SK-N-SH (cell line): ENCODE measurements at regions not wholly inside any gene's neighbourhood (a gene's known extent, or its start where the extent isn't known, plus 50 kb on each side); places are given as distances from the start of the nearest gene placed in this dataset.
A peak's percentile ranks its signal among the peaks of the same experiment; 100 is the strongest.

Experiments
- CTCF ChIA-PET: fragments of 300-600, 350-600 bp; formaldehyde crosslinking; extraction: SDS; loops from one replicate; lab custom pipeline; 2021; lab: Yijun Ruan, JAX
- POLR2A ChIA-PET: fragments of 350-600 bp; sonication (Branson Sonifier 250); formaldehyde crosslinking; extraction: SDS; loops from one replicate; lab custom pipeline; 2020; ENCODE audit warnings: antibody characterized with exemption, inconsistent platforms; lab: Yijun Ruan, JAX
- DNase-seq: peaks from one replicate; pipeline ENCODE4 v3.0.0; 2012
- H2AFZ ChIP-seq: fragments of 200-600 bp; sonication (generic); 2 replicates; pipeline ENCODE4 v1.8.1; 2016; ENCODE audit warnings: antibody characterized with exemption, mild to moderate bottlenecking, low read depth
- H3F3A ChIP-seq: fragments of 200-600 bp; sonication (generic); replicated peaks from 2 replicates; pipeline ENCODE3; 2016; ENCODE audit warnings: antibody characterized with exemption, mild to moderate bottlenecking; ENCODE audit not compliant: insufficient read depth
- H3K27ac ChIP-seq, 2 experiments: fragments of 200-500 bp in 1 of 2; fragments of 200-600 bp in 1 of 2; sonication (Bioruptor generic) in 1 of 2; sonication (generic), shearing (Covaris generic) in 1 of 2; 2 replicates each; pipeline versions ENCODE4 v1.5.1 to v1.6.1; 2014 to 2016; ENCODE audit warnings: low read depth in 2 of 2, inconsistent platforms in 1 of 2, low read length in 1 of 2, mild to moderate bottlenecking in 1 of 2, mixed read lengths in 1 of 2
- H3K27me3 ChIP-seq: fragments of 200-600 bp; sonication (generic), shearing (Covaris generic); 2 replicates; pipeline ENCODE4 v1.6.1; 2016; ENCODE audit warnings: mixed run types; ENCODE audit not compliant: insufficient read depth
- H3K36me3 ChIP-seq, 2 experiments: fragments of 200-500 bp in 1 of 2; fragments of 200-600 bp in 1 of 2; sonication (Bioruptor generic) in 1 of 2; sonication (generic) in 1 of 2; replicated peaks in 1 of 2; 2 replicates each; pipeline versions ENCODE3 to v1.5.1; 2014 to 2016; ENCODE audit warnings: low read length in 1 of 2, mild to moderate bottlenecking in 1 of 2; ENCODE audit not compliant: insufficient read depth in 2 of 2, control insufficient read depth in 1 of 2
- H3K4me1 ChIP-seq, 2 experiments: fragments of 200-500 bp in 1 of 2; fragments of 200-600 bp in 1 of 2; sonication (Bioruptor generic) in 1 of 2; sonication (generic), shearing (Covaris generic) in 1 of 2; 2 replicates each; pipeline versions ENCODE4 v1.5.1 to v1.6.1; 2014 to 2016; ENCODE audit warnings: low read depth in 1 of 2, low read length in 1 of 2, mixed run types in 1 of 2; ENCODE audit not compliant: insufficient read depth in 2 of 2, control insufficient read depth in 1 of 2
- H3K4me2 ChIP-seq: fragments of 200-600 bp; sonication (generic), shearing (Covaris generic); 2 replicates; pipeline ENCODE4 v1.6.1; 2017; ENCODE audit warnings: mixed run types
- H3K4me3 ChIP-seq, 2 experiments: fragments of 200-500 bp in 1 of 2; fragments of 200-600 bp in 1 of 2; sonication (Bioruptor generic) in 1 of 2; sonication (generic), shearing (Covaris generic) in 1 of 2; 2 replicates each; pipeline versions ENCODE4 v1.5.1 to v1.8.1; 2014 to 2016; ENCODE audit warnings: low read depth in 2 of 2, inconsistent platforms in 1 of 2, low read length in 1 of 2, mild to moderate bottlenecking in 1 of 2, mixed read lengths in 1 of 2, moderate library complexity in 1 of 2
- H3K79me2 ChIP-seq: fragments of 200-600 bp; sonication (generic); 2 replicates; pipeline ENCODE4 v1.8.1; 2017; ENCODE audit warnings: mild to moderate bottlenecking; ENCODE audit not compliant: insufficient read depth
- H3K9ac ChIP-seq: fragments of 200-600 bp; sonication (generic); 2 replicates; pipeline ENCODE4 v1.6.1; 2017; ENCODE audit warnings: mixed run types
- H3K9me2 ChIP-seq: fragments of 200-600 bp; sonication (generic); 2 replicates; pipeline ENCODE4 v1.6.1; 2017; ENCODE audit warnings: mixed run types
- H3K9me3 ChIP-seq: fragments of 200-600 bp; sonication (generic); 2 replicates; pipeline ENCODE4 v1.6.1; 2017; ENCODE audit warnings: mixed run types, mild to moderate bottlenecking, moderate library complexity
- H4K20me1 ChIP-seq: fragments of 200-600 bp; sonication (generic); 2 replicates; pipeline ENCODE4 v1.6.1; 2017; ENCODE audit warnings: mild to moderate bottlenecking, mixed run types; ENCODE audit not compliant: insufficient read depth
- CHD2 ChIP-seq: fragments of 150-350 bp; IDR thresholded peaks from 2 replicates; pipeline ENCODE4 v1.6.1; 2018; ENCODE audit warnings: low read length; ENCODE audit not compliant: partially characterized antibody
- ELF1 ChIP-seq: IDR thresholded peaks from 2 replicates; pipeline ENCODE4 v1.4.0; 2012
- EP300 ChIP-seq, 2 experiments: IDR thresholded peaks; 2 replicates each; pipeline versions ENCODE4 v1.4.0 to v1.6.1; 2012; ENCODE audit warnings: borderline replicate concordance in 1 of 2, low read depth in 1 of 2, low read length in 1 of 2
- FOXM1 ChIP-seq: IDR thresholded peaks from 2 replicates; pipeline ENCODE4 v1.4.0; 2012; ENCODE audit warnings: low read depth, mild to moderate bottlenecking
- JUND ChIP-seq: IDR thresholded peaks from 2 replicates; pipeline ENCODE4 v1.4.0; 2012
- MEF2A ChIP-seq: IDR thresholded peaks from 2 replicates; pipeline ENCODE4 v1.4.0; 2012; ENCODE audit warnings: low read depth, borderline replicate concordance
- MXI1 ChIP-seq: IDR thresholded peaks from 2 replicates; pipeline ENCODE4 v1.6.1; 2012; ENCODE audit warnings: mild to moderate bottlenecking, low read depth, low read length, improper control_type of control experiment
- RFX5 ChIP-seq: IDR thresholded peaks from 2 replicates; pipeline ENCODE4 v1.6.1; 2012; ENCODE audit warnings: mild to moderate bottlenecking, improper control_type of control experiment, low read length
- RXRA ChIP-seq: IDR thresholded peaks from 2 replicates; pipeline ENCODE4 v1.4.0; 2012; ENCODE audit warnings: low read depth, mild to moderate bottlenecking, borderline replicate concordance
- WGBS: methylation state at CpG from one replicate; pipeline ENCODE4 v1.1.6; 2017; ENCODE audit warnings: low lambda C conversion rate; 5-methylcytosine and 5-hydroxymethylcytosine counted together
- TF ChIP-seq, protein P1 (sequence below): IDR thresholded peaks from 2 replicates; pipeline ENCODE4 v1.4.0; 2012; ENCODE audit warnings: low read depth, borderline replicate concordance
- TF ChIP-seq, protein P2 (sequence below): fragments of 200-600 bp; sonication (generic); IDR thresholded peaks from 2 replicates; pipeline ENCODE4 v1.6.1; 2017; ENCODE audit warnings: antibody characterized with exemption, mild to moderate bottlenecking, moderate library complexity
- TF ChIP-seq, protein P3 (sequence below): IDR thresholded peaks from 2 replicates; pipeline ENCODE4 v1.6.1; 2012; ENCODE audit warnings: mild to moderate bottlenecking, low read depth, low read length, moderate library complexity

DNA sequence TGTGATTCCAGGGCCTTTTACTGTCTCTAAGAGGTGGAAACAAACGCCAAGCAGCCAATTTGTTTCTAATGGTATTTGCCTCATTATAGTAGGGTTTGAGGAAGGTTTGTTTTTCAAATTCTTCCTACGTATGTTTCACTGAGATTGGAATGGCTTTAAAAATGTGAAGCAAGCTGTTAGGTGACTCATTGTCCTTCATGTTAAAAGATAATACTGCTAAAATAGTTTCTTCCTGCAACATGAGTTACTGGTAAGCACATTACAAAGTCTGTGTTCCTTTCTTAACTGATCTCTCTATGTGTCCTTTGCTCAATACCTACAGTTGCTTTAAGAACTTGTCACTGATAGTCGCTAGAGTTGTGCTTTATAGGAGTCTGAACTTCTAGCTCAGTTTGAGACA is 1183.9 kb downstream of the RPA4 start:
- peak overlapping the region; percentile 52 for H2AFZ ChIP-seq
- H3K79me2 ChIP-seq = no peaks in the 10 kb centered on the region
- no peaks in the 10 kb centered on the region for H3K9me2 ChIP-seq
- CTCF ChIA-PET = no interaction called here
- H3K27ac ChIP-seq = no peak overlapping the region
- no peaks in the 10 kb centered on the region for H3F3A ChIP-seq
- H3K9ac ChIP-seq = no peak overlapping the region
- no peaks in the 10 kb centered on the region for H3K9me3 ChIP-seq
- POLR2A ChIA-PET = no interaction called here
- no peak overlapping the region for H3K4me3 ChIP-seq
- no peak for DNase-seq
- no peaks in the 10 kb centered on the region for H3K36me3 ChIP-seq
- no peaks in the 10 kb centered on the region for H3K4me1 ChIP-seq
- H4K20me1 ChIP-seq = no peaks in the 10 kb centered on the region
- no peaks in the 10 kb centered on the region for H3K27me3 ChIP-seq
- no peak overlapping the region for H3K4me2 ChIP-seq
- TF ChIP-seq JUND (no peak), ELF1 (no peak), EP300 (IDR thresholded peaks at IDR 0.05; ENCODE audit: borderline replicate concordance in 1 of 2, low read depth in 1 of 2, low read length in 1 of 2) (no peak)
- WGBS = 13% methylated on average over 3 of the region's 3 CpGs

DNA sequence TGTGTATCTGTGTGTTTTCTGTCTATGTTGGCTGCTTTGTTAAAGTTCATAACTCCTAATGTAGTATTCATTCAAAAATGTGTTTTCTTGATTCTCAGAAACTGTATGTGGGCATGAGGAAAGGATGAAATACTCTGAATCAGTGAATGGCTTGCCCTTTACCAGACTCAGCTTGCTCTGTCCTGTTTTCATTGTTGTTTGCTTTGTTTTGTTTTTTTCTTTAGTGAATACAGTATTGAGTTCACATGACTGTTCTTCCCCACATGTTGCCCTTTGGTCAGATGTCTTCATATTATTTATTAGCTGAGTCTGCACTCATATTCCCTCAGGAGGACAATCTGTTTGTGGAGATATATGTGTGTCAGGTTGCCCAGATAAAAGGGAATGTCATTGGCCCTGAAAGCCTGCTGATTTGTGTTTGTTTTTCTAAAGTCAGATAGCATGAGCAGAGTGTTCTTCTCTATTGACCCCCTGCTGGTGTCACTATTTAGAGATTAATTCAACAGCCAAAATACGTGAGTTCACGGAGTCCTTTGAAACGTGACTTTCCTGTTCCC is 1184.4 kb downstream of the RPA4 start:
- no peak for DNase-seq
- H3K4me1 ChIP-seq = no peaks in the 10 kb centered on the region
- no peak overlapping the region for H3K27ac ChIP-seq
- CTCF ChIA-PET = no interaction called here
- no peak overlapping the region for H3K9ac ChIP-seq
- H3K4me3 ChIP-seq = no peak overlapping the region
- no peaks in the 10 kb centered on the region for H3K9me3 ChIP-seq
- H4K20me1 ChIP-seq = no peaks in the 10 kb centered on the region
- H2AFZ ChIP-seq = peak overlapping the region; percentile 52; the same call in 1 of the 2 replicates
- no peaks in the 10 kb centered on the region for H3K36me3 ChIP-seq
- H3K27me3 ChIP-seq = no peaks in the 10 kb centered on the region
- H3K79me2 ChIP-seq = no peaks in the 10 kb centered on the region
- H3F3A ChIP-seq = no peaks in the 10 kb centered on the region
- 36% methylated on average over 3 of the region's 3 CpGs for WGBS
- no peak for TF ChIP-seq EP300 (IDR thresholded peaks at IDR 0.05; ENCODE audit: borderline replicate concordance in 1 of 2, low read depth in 1 of 2, low read length in 1 of 2)
- POLR2A ChIA-PET = no interaction called here
- no peaks in the 10 kb centered on the region for H3K9me2 ChIP-seq
- no peak overlapping the region for H3K4me2 ChIP-seq

DNA sequence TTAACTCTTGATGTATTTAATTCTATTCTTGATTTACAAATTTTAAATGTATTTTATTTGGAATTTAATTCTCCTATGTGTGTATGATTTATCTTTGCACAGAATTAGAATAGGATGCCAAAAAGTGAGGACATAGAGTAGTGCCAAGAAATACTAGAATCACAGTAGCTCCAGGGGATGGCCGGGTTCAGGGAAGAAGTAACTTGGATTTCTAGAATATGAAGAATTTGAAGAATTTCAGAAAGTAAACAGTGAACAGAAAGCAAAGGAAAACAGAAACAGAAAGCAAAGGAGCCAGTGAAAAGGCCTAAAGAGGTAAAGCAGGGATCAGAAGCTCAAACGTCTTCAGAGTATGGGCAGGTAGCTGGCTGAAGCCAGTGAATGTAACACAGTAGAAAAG is 1187.6 kb downstream of the RPA4 start:
- Histone ChIP-seq H3K9ac (no peak overlapping the region), H3K4me1 (no peaks in the 10 kb centered on the region), H2AFZ (no peak overlapping the region), H3K36me3 (no peaks in the 10 kb centered on the region), H4K20me1 (no peaks in the 10 kb centered on the region), H3K79me2 (no peaks in the 10 kb centered on the region), H3K4me2 (no peak overlapping the region), H3K27me3 (no peaks in the 10 kb centered on the region), H3K9me3 (no peaks in the 10 kb centered on the region), H3F3A (no peaks in the 10 kb centered on the region), H3K9me2 (no peaks in the 10 kb centered on the region), H3K27ac (no peak overlapping the region), H3K4me3 (no peak overlapping the region)
- ChIA-PET CTCF (no interaction called here), POLR2A (no interaction called here)
- DNase-seq = no peak
- TF ChIP-seq CHD2 (no peak), MXI1 (no peak), EP300 (IDR thresholded peaks at IDR 0.05; ENCODE audit: borderline replicate concordance in 1 of 2, low read depth in 1 of 2, low read length in 1 of 2) (no peak), RFX5 (no peak), FOXM1 (no peak), RXRA (no peak), MEF2A (no peak)
- TF ChIP-seq, protein P1, sequence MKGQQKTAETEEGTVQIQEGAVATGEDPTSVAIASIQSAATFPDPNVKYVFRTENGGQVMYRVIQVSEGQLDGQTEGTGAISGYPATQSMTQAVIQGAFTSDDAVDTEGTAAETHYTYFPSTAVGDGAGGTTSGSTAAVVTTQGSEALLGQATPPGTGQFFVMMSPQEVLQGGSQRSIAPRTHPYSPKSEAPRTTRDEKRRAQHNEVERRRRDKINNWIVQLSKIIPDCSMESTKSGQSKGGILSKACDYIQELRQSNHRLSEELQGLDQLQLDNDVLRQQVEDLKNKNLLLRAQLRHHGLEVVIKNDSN = no peak
- TF ChIP-seq, protein P2, sequence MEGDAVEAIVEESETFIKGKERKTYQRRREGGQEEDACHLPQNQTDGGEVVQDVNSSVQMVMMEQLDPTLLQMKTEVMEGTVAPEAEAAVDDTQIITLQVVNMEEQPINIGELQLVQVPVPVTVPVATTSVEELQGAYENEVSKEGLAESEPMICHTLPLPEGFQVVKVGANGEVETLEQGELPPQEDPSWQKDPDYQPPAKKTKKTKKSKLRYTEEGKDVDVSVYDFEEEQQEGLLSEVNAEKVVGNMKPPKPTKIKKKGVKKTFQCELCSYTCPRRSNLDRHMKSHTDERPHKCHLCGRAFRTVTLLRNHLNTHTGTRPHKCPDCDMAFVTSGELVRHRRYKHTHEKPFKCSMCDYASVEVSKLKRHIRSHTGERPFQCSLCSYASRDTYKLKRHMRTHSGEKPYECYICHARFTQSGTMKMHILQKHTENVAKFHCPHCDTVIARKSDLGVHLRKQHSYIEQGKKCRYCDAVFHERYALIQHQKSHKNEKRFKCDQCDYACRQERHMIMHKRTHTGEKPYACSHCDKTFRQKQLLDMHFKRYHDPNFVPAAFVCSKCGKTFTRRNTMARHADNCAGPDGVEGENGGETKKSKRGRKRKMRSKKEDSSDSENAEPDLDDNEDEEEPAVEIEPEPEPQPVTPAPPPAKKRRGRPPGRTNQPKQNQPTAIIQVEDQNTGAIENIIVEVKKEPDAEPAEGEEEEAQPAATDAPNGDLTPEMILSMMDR = no peak
- TF ChIP-seq, protein P3, sequence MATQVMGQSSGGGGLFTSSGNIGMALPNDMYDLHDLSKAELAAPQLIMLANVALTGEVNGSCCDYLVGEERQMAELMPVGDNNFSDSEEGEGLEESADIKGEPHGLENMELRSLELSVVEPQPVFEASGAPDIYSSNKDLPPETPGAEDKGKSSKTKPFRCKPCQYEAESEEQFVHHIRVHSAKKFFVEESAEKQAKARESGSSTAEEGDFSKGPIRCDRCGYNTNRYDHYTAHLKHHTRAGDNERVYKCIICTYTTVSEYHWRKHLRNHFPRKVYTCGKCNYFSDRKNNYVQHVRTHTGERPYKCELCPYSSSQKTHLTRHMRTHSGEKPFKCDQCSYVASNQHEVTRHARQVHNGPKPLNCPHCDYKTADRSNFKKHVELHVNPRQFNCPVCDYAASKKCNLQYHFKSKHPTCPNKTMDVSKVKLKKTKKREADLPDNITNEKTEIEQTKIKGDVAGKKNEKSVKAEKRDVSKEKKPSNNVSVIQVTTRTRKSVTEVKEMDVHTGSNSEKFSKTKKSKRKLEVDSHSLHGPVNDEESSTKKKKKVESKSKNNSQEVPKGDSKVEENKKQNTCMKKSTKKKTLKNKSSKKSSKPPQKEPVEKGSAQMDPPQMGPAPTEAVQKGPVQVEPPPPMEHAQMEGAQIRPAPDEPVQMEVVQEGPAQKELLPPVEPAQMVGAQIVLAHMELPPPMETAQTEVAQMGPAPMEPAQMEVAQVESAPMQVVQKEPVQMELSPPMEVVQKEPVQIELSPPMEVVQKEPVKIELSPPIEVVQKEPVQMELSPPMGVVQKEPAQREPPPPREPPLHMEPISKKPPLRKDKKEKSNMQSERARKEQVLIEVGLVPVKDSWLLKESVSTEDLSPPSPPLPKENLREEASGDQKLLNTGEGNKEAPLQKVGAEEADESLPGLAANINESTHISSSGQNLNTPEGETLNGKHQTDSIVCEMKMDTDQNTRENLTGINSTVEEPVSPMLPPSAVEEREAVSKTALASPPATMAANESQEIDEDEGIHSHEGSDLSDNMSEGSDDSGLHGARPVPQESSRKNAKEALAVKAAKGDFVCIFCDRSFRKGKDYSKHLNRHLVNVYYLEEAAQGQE = no peak
- 15% methylated on average over 2 of the region's 2 CpGs for WGBS
